Immature natural killer cell (primary cell): ENCODE measurements at regions not wholly inside any gene's neighbourhood (a gene's known extent, or its start where the extent isn't known, plus 50 kb on each side); places are given as distances from the start of the nearest gene placed in this dataset.

ENCODE experiments used
- DNase-seq, 3 donors: peaks; one replicate each; pipeline ENCODE4 v3.0.0; 2022; ENCODE audit warnings: mixed read lengths in 1 of 3
- H3K27ac Mint-ChIP-seq, 6 donors: one replicate each; pipeline ENCODE4 v1.8.0; 2020; ENCODE audit warnings: mixed read lengths in 6 of 6, mild to moderate bottlenecking in 5 of 6, inconsistent platforms in 4 of 6, moderate library complexity in 3 of 6
- H3K27me3 Mint-ChIP-seq, 3 donors: one replicate each; pipeline ENCODE4 v1.8.0; 2020 to 2021; ENCODE audit warnings: low read depth in 3 of 3, mild to moderate bottlenecking in 3 of 3, mixed read lengths in 3 of 3, moderate library complexity in 3 of 3, inconsistent platforms in 1 of 3
- H3K36me3 Mint-ChIP-seq, 3 donors: one replicate each; pipeline ENCODE4 v1.8.0; 2020; ENCODE audit warnings: mixed read lengths in 3 of 3, inconsistent platforms in 2 of 3, mild to moderate bottlenecking in 2 of 3
- H3K4me1 Mint-ChIP-seq, 2 donors: one replicate each; pipeline ENCODE4 v1.8.0; 2020; ENCODE audit warnings: inconsistent platforms in 2 of 2, mild to moderate bottlenecking in 2 of 2, mixed read lengths in 2 of 2, moderate library complexity in 1 of 2
- H3K4me3 Mint-ChIP-seq, 5 donors: one replicate each; pipeline ENCODE4 v1.8.0; 2020; ENCODE audit warnings: mild to moderate bottlenecking in 5 of 5, mixed read lengths in 5 of 5, inconsistent platforms in 3 of 5, moderate library complexity in 3 of 5
- H3K9me3 Mint-ChIP-seq, 6 donors: one replicate each; pipeline ENCODE4 v1.8.0; 2020; ENCODE audit warnings: mild to moderate bottlenecking in 6 of 6, mixed read lengths in 6 of 6, inconsistent platforms in 4 of 6, moderate library complexity in 3 of 6

DNA sequence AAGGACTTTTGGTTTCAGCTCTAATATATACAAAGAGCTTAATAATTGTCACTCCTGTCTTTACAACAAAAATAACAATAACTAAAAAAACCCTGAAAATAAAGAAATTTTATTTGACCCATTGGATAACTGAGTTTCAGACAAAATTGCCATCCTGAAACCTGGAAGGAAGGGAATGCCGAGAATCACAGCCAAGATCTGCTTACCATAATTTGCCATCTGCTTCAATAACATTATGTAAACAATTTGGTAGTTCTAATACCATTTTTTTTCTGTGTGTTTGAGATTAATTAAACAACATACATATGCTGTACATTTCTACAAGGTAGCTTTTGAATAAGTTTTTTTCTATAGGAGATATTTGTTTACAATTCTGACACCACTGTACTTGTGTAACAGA lies 596.3 kb upstream of the MGAT4C start:
- Mint-ChIP-seq H3K4me3 (no peak overlapping the region), H3K9me3 (peaks cover 0 to 15% (median under 1%) of the 10 kb centered on the region in 6 donors), H3K27me3 (peaks cover 0 to 1% (median 0%) of the 10 kb centered on the region in 3 donors), H3K27ac (no peak overlapping the region), H3K36me3 (no peaks in the 10 kb centered on the region), H3K4me1 (no peaks in the 10 kb centered on the region)
- no peak for DNase-seq

DNA sequence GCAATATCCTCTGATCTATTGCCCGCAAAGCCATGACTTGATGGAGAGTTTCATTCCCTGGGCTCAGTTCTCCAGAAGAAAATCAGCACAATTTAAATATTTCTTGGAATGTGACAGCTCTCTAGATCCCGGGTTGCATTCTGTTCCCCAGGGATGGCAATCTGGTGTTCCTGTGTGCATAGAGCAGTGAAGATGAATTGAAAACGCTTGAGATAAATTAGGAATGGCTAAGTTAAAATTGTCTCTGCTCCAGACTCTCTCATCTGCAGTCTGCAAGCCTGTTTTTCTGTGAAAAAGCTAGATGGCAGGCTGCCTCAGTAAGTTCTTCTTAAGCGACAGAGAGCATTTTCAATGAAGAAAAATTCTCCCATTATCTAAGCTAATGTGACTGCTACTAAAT lies 582.5 kb upstream of the MGAT4C start:
- Mint-ChIP-seq H3K27ac (no peak overlapping the region), H3K9me3 (peaks cover 3 to 47% (median 16%) of the 10 kb centered on the region in 6 donors), H3K4me1 (no peaks in the 10 kb centered on the region), H3K27me3 (no peaks in the 10 kb centered on the region), H3K36me3 (no peaks in the 10 kb centered on the region), H3K4me3 (no peak overlapping the region)
- DNase-seq, result no peak

DNA sequence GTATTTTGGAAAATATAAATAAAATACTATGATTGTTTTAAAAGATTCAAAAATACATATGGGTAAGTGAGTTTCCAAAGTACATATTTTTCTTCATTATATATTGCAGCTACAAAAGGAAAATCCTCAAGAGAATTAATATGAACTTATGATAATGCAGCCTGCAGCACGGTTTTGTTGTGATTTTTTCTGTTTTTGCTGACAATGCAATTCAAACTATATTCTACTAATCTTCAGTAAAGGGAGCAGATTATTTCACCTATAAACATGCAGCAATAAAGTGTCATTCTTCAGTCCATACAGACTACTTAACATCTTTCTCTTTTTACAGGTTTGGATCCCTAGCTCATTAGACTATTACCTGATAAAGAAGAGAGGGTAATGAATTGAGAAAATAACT lies 582.1 kb upstream of the MGAT4C start:
- H3K27me3 Mint-ChIP-seq, result no peaks in the 10 kb centered on the region
- no peaks in the 10 kb centered on the region for H3K4me1 Mint-ChIP-seq
- H3K27ac Mint-ChIP-seq, result no peak overlapping the region
- H3K4me3 Mint-ChIP-seq, result no peak overlapping the region
- DNase-seq, result no peak
- H3K9me3 Mint-ChIP-seq, result peaks cover 3 to 42% (median 16%) of the 10 kb centered on the region in 6 donors
- no peaks in the 10 kb centered on the region for H3K36me3 Mint-ChIP-seq

DNA sequence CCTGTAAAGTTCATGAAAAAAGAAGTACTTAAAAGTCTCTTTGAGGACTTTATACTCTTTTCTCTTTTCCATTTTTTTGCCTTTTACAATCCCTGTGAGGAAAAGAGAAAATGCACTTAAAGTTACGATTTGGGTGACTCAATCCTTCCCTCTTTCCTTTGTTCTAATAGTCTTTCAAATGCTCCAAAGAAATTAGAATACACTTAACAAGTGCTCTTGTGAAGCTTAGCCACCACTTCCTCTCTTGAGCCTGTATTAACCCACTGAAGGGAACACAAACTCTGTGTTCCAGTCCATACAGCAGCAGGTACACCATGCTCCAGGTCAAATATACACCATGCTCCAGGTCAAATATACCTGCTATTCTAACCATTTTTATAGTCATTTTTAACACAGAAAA lies 581.1 kb upstream of the MGAT4C start:
- no peak overlapping the region for H3K4me3 Mint-ChIP-seq
- H3K27me3 Mint-ChIP-seq, result no peaks in the 10 kb centered on the region
- no peaks in the 10 kb centered on the region for H3K36me3 Mint-ChIP-seq
- peaks cover 3 to 45% (median 20%) of the 10 kb centered on the region in 6 donors for H3K9me3 Mint-ChIP-seq
- DNase-seq, result no peak
- no peak overlapping the region for H3K27ac Mint-ChIP-seq
- H3K4me1 Mint-ChIP-seq, result no peaks in the 10 kb centered on the region

GRCh38 chr12:86834217-86834616 lies 578.0 kb upstream of the MGAT4C start:
- H3K4me3 Mint-ChIP-seq, result no peak overlapping the region
- H3K27ac Mint-ChIP-seq, result no peak overlapping the region
- no peaks in the 10 kb centered on the region for H3K27me3 Mint-ChIP-seq
- no peak for DNase-seq
- no peaks in the 10 kb centered on the region for H3K36me3 Mint-ChIP-seq
- peaks cover 0 to 38% (median 18%) of the 10 kb centered on the region in 6 donors for H3K9me3 Mint-ChIP-seq
- H3K4me1 Mint-ChIP-seq, result no peaks in the 10 kb centered on the region

- DNase-seq, result no peak
- Mint-ChIP-seq H3K4me1 (no peaks in the 10 kb centered on the region), H3K4me3 (no peak overlapping the region), H3K36me3 (no peaks in the 10 kb centered on the region), H3K27me3 (no peaks in the 10 kb centered on the region), H3K27ac (no peak overlapping the region), H3K9me3 (peaks cover 2 to 36% (median 20%) of the 10 kb centered on the region in 6 donors)
These were observed 571.2 kb upstream of the MGAT4C start for GRCh38 chr12:86827409-86827808.

DNA sequence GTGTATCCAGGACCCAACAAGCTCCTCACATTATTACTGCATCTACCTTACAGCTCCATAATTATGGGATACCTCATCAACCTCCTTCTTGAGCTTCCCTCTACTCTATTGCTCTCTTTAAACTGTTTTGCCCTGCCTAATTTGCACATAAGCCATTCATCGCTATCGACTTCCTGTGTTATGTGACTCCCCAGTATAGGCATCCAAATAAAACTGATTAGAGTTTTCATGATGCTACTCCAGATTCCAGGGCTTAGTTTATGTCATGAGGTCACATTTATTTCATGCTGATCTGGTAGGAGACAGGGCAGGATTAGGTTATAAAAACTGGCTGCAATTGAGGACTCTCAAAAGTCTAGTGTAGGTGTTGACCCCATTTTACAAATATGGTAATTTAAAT lies 569.9 kb upstream of the MGAT4C start:
- Mint-ChIP-seq H3K9me3 (peaks cover 4 to 33% (median 15%) of the 10 kb centered on the region in 6 donors), H3K27me3 (no peaks in the 10 kb centered on the region)

GRCh38 chr12:86801439-86801838 lies 545.2 kb upstream of the MGAT4C start:
- no peak overlapping the region for H3K27ac Mint-ChIP-seq
- no peak for DNase-seq
- H3K4me1 Mint-ChIP-seq, result no peaks in the 10 kb centered on the region
- H3K36me3 Mint-ChIP-seq, result no peaks in the 10 kb centered on the region
- H3K9me3 Mint-ChIP-seq, result peaks cover 6 to 36% (median 13%) of the 10 kb centered on the region in 6 donors
- no peak overlapping the region for H3K4me3 Mint-ChIP-seq
- H3K27me3 Mint-ChIP-seq, result no peaks in the 10 kb centered on the region

More for the DNA sequence above, 569.9 kb upstream of the MGAT4C start:
- no peak for DNase-seq
- Mint-ChIP-seq H3K27ac (no peak overlapping the region), H3K4me3 (no peak overlapping the region), H3K36me3 (no peaks in the 10 kb centered on the region), H3K4me1 (no peaks in the 10 kb centered on the region)

DNA sequence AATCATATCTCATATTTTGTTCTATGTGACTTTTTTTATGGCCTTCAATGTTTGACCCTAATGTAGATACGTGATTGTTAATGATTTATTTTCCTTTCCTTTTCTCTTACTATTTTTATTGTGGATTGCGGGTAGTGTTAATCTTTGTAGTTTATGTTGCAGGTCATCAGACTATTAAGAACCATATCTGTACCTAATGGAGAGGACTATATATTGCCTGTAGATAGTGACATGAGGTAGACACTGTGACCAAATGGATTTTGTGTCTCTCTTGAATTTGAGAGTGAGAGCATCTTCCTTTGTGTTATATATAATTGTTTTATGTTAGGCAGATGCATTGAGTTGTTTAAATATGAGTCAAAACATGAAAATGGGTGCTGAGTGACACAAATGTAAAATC lies 543.4 kb upstream of the MGAT4C start:
- H3K4me1 Mint-ChIP-seq, result no peaks in the 10 kb centered on the region
- H3K36me3 Mint-ChIP-seq, result no peaks in the 10 kb centered on the region
- DNase-seq, result no peak
- peaks cover 0 to 2% (median 0%) of the 10 kb centered on the region in 3 donors for H3K27me3 Mint-ChIP-seq
- peaks cover 7 to 42% (median 16%) of the 10 kb centered on the region in 6 donors for H3K9me3 Mint-ChIP-seq
- H3K4me3 Mint-ChIP-seq, result no peak overlapping the region
- H3K27ac Mint-ChIP-seq, result no peak overlapping the region

DNA sequence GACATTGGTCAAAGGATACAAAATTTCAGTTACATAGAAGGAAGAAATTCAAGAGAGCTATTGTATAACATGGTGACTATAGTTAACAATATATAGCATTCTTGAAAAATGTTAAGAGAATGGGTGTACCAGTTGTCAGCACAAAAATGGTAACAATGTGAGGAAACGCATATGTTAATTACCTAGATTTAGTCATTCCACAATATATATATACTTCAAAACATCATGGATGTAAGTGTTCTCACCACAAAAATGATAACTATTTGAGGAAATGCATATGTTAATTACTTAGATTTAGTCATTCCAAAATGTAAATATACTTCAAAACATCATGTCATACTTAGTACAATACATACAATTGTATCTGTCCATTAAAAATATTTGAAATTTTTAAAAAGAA lies 540.4 kb upstream of the MGAT4C start:
- H3K27me3 Mint-ChIP-seq, result peaks cover 0 to 2% (median 0%) of the 10 kb centered on the region in 3 donors
- H3K4me3 Mint-ChIP-seq, result no peak overlapping the region
- H3K4me1 Mint-ChIP-seq, result no peaks in the 10 kb centered on the region
- H3K9me3 Mint-ChIP-seq, result peaks cover 6 to 48% (median 17%) of the 10 kb centered on the region in 6 donors
- H3K27ac Mint-ChIP-seq, result no peak overlapping the region
- no peaks in the 10 kb centered on the region for H3K36me3 Mint-ChIP-seq
- no peak for DNase-seq

DNA sequence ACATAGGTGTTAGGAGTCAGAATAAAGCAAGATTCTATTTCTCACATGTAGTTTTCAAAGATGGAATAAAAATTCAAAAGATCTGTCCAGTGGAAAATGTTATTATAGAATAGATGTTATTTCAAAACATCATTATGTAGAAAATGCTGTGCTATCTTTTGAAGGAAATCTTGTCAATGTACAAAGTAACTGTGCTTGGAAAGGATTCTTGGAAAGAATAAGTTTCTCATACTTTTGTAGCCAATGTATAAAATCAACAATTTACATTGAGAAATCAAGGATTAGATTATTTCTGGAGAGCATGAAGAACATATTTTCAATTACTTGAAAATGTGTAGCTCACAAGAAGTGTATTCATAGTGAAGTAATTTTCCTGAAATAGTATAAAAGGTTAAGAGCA lies 532.5 kb upstream of the MGAT4C start:
- Mint-ChIP-seq H3K36me3 (no peaks in the 10 kb centered on the region), H3K4me1 (no peaks in the 10 kb centered on the region), H3K27me3 (no peaks in the 10 kb centered on the region)

DNA sequence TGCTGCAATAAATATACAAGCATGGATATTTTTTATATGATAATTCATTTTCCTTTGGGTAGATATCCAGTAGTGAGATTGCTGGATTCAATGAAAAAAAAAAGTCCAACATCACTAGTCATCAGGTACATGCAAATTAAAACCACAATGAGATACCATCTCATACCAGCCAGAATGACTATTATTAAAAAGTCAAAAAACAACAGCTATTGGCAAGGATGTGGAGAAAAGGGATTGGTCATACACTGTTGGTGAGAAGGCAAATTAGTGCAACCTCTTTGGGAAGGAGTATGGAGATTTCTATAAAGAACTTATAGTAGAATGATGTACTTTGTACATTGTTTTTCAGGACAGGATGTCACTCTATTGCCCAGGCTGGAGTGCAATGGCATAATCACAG lies 531.2 kb upstream of the MGAT4C start:
- Mint-ChIP-seq H3K4me1 (no peaks in the 10 kb centered on the region), H3K27me3 (no peaks in the 10 kb centered on the region), H3K27ac (no peak overlapping the region), H3K4me3 (no peak overlapping the region), H3K9me3 (peaks cover 4 to 48% (median 25%) of the 10 kb centered on the region in 6 donors), H3K36me3 (no peaks in the 10 kb centered on the region)
- DNase-seq, result no peak

More for the DNA sequence above, 532.5 kb upstream of the MGAT4C start:
- peaks cover 4 to 56% (median 23%) of the 10 kb centered on the region in 6 donors for H3K9me3 Mint-ChIP-seq
- no peak for DNase-seq
- H3K27ac Mint-ChIP-seq, result no peak overlapping the region
- H3K4me3 Mint-ChIP-seq, result no peak overlapping the region

DNA sequence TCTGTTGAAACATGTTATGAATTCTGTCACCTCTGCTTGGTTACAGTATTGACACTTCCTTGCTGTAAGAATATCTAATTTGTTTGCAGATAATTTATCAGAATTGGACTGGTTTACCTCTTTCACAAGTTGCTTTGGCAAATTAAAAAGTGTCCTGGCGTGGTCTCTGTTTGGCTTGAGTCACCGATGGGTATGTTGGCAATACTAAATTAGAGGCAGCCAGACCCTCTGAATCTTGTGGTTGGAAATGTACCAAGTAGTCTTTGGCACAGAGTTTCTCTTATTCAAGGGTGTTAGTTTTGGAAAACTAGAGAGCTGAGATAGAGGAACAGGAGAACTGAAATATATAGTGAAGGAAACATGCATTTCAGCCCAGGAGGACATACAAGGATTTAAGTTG lies 521.1 kb upstream of the MGAT4C start:
- DNase-seq, result no peak
- H3K4me3 Mint-ChIP-seq, result no peak overlapping the region
- no peak overlapping the region for H3K27ac Mint-ChIP-seq
- no peaks in the 10 kb centered on the region for H3K27me3 Mint-ChIP-seq
- H3K4me1 Mint-ChIP-seq, result no peaks in the 10 kb centered on the region
- H3K36me3 Mint-ChIP-seq, result peaks cover 0 to 4% (median 0%) of the 10 kb centered on the region in 3 donors
- H3K9me3 Mint-ChIP-seq, result peaks cover 0 to 26% (median 9%) of the 10 kb centered on the region in 6 donors

DNA sequence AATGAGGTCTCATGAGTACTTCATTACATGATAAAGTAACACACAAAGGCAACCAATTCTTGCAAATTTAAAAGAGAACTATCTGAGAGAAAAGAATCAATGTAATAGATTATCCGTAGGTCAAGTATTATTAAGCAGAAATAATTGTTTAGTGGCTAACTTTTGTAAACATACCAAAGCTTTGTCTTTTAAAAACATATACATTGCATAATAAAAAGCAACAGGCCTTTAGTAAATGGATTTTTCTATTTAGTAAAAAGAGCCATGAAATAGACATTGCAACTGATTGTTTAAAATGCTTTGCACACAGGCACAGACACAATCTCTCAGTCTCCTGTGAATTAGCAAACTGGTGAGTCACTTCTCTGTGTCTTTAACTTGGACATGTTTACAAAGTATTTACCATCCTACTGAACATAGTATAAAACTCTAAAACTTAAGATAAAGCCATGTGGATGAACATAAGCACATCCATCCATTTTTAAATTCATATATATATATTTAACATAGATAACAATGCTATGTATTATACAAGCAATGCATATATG lies 518.7 kb upstream of the MGAT4C start:
- no peaks in the 10 kb centered on the region for H3K36me3 Mint-ChIP-seq

GRCh38 chr12:86772696-86773095 lies 516.5 kb upstream of the MGAT4C start:
- H3K9me3 Mint-ChIP-seq, result peaks cover 3 to 25% (median 13%) of the 10 kb centered on the region in 6 donors
- DNase-seq, result no peak
- H3K27me3 Mint-ChIP-seq, result no peaks in the 10 kb centered on the region
- no peaks in the 10 kb centered on the region for H3K36me3 Mint-ChIP-seq
- H3K4me3 Mint-ChIP-seq, result no peak overlapping the region
- H3K27ac Mint-ChIP-seq, result no peak overlapping the region
- H3K4me1 Mint-ChIP-seq, result no peaks in the 10 kb centered on the region

More for the DNA sequence above, 518.7 kb upstream of the MGAT4C start:
- no peaks in the 10 kb centered on the region for H3K4me1 Mint-ChIP-seq
- peaks cover 2 to 27% (median 14%) of the 10 kb centered on the region in 6 donors for H3K9me3 Mint-ChIP-seq
- DNase-seq, result no peak
- H3K27me3 Mint-ChIP-seq, result no peaks in the 10 kb centered on the region
- no peak overlapping the region for H3K27ac Mint-ChIP-seq
- no peak overlapping the region for H3K4me3 Mint-ChIP-seq
